Lung (tissue), 11 donors: ENCODE measurements at regions not wholly inside any gene's neighbourhood (a gene's known extent, or its start where the extent isn't known, plus 50 kb on each side); places are given as distances from the start of the nearest gene placed in this dataset.

Source experiments
- ATAC-seq: fragments of 200-7000 bp; cut with Tn5 transposase; one replicate; pipeline ENCODE4 v1.9.1; 2020; ENCODE audit warnings: moderate number of reproducible peaks; ENCODE audit not compliant: insufficient read depth, low FRiP score
- DNase-seq, 3 donors: peaks; one replicate each; pipeline ENCODE4 v3.0.0-alpha.2; 2013 to 2017
- H3K27ac ChIP-seq, 2 donors: one replicate each; pipeline ENCODE4 v1.5.1; 2013; ENCODE audit warnings: mild to moderate bottlenecking in 2 of 2, moderate library complexity in 2 of 2, control low read depth in 1 of 2, inconsistent platforms in 1 of 2, low read depth in 1 of 2, low read length in 1 of 2
- H3K27me3 ChIP-seq, 3 donors: one replicate each; pipeline ENCODE4 v1.5.1; 2013; ENCODE audit warnings: low read length in 2 of 3; ENCODE audit not compliant: control insufficient read depth in 3 of 3, insufficient read depth in 3 of 3
- H3K36me3 ChIP-seq, 4 donors: one replicate each; pipeline ENCODE4 v1.5.1; 2013; ENCODE audit warnings: low read length in 4 of 4, mild to moderate bottlenecking in 1 of 4, moderate library complexity in 1 of 4; ENCODE audit not compliant: control insufficient read depth in 4 of 4, insufficient read depth in 4 of 4
- H3K4me1 ChIP-seq, 5 donors: one replicate each; pipeline ENCODE4 v1.5.1; 2013; ENCODE audit warnings: low read length in 5 of 5, mild to moderate bottlenecking in 2 of 5, moderate library complexity in 1 of 5; ENCODE audit not compliant: control insufficient read depth in 5 of 5, insufficient read depth in 5 of 5
- H3K4me3 ChIP-seq: one replicate; pipeline ENCODE4 v1.5.1; 2013; ENCODE audit warnings: mild to moderate bottlenecking, control low read depth, moderate library complexity
- H3K9ac ChIP-seq, 2 donors: one replicate each; pipeline ENCODE4 v1.5.1; 2013; ENCODE audit warnings: low read length in 2 of 2, control low read depth in 1 of 2; ENCODE audit not compliant: insufficient read depth in 1 of 2
- H3K9me3 ChIP-seq, 4 donors: one replicate each; pipeline ENCODE4 v1.5.1; 2013; ENCODE audit warnings: low read length in 3 of 4, mild to moderate bottlenecking in 1 of 4, moderate library complexity in 1 of 4; ENCODE audit not compliant: control insufficient read depth in 4 of 4, insufficient read depth in 3 of 4
- CTCF ChIP-seq: IDR thresholded peaks from 2 replicates; pipeline ENCODE4 v1.5.1; 2012; ENCODE audit warnings: mild to moderate bottlenecking; ENCODE audit errors: control extremely low read depth, extremely low read depth
- WGBS, 2 donors: extraction: QIAGEN DNeasy Blood & Tissue Kit; methylation state at CpG; one replicate each; pipeline ENCODE4 v1.1.7; 2013; 5-methylcytosine and 5-hydroxymethylcytosine counted together
- donor health status: control.
- donor health status: control.
- donor health status: Bipolar disorder and iron deficiency.
- donor health status: healthy.
- donor health status: DM: yes; HTN: yes; CAD: no.

GRCh38 chr1:4532656-4533055, 121.8 kb upstream of the AJAP1 start:
- no peaks in the 10 kb centered on the region for H3K4me1 ChIP-seq
- no peak for TF ChIP-seq CTCF
- 95 to 96% methylated on average over 4 of the region's 4 CpGs for WGBS, 2 donors
- peaks cover 0 to 8% (median 0%) of the 10 kb centered on the region in 4 donors for H3K9me3 ChIP-seq
- no peak overlapping the region for H3K27ac ChIP-seq
- H3K36me3 ChIP-seq: no peaks in the 10 kb centered on the region
- H3K27me3 ChIP-seq: peaks cover 3 to 25% (median 4%) of the 10 kb centered on the region in 3 donors
- H3K4me3 ChIP-seq: no peak overlapping the region
- ATAC-seq: no peak
- no peak for DNase-seq
- H3K9ac ChIP-seq: no peak overlapping the region

GRCh38 chr1:4546911-4547310, 107.5 kb upstream of the AJAP1 start:
- Histone ChIP-seq H3K9ac (no peak overlapping the region), H3K27me3 (peaks cover 0 to 3% (median 0%) of the 10 kb centered on the region in 3 donors), H3K9me3 (peaks cover 0 to 8% (median 0%) of the 10 kb centered on the region in 4 donors), H3K4me1 (no peaks in the 10 kb centered on the region), H3K36me3 (no peaks in the 10 kb centered on the region), H3K27ac (no peak overlapping the region), H3K4me3 (no peak overlapping the region)
- no peak for TF ChIP-seq CTCF
- 87 to 92% methylated on average over 4 of the region's 4 CpGs for WGBS, 2 donors
- DNase-seq (no peak), ATAC-seq (no peak)

- WGBS, 2 donors: 41 to 49% methylated on average over 3 of the region's 3 CpGs
- TF ChIP-seq CTCF: no peak
- ATAC-seq: no peak
These were observed 104.5 kb upstream of the AJAP1 start for GRCh38 chr1:4549930-4550329.

GRCh38 chr1:4550941-4551340, 103.5 kb upstream of the AJAP1 start:
- no peak for DNase-seq
- peaks cover 0 to 5% (median 0%) of the 10 kb centered on the region in 4 donors for H3K9me3 ChIP-seq
- H3K36me3 ChIP-seq: no peaks in the 10 kb centered on the region
- H3K27ac ChIP-seq: no peak overlapping the region
- WGBS, 2 donors: 19 to 23% methylated on average over 2 of the region's 2 CpGs
- ATAC-seq: no peak
- H3K27me3 ChIP-seq: peaks cover 0 to 3% (median 0%) of the 10 kb centered on the region in 3 donors
- no peak for TF ChIP-seq CTCF
- no peaks in the 10 kb centered on the region for H3K4me1 ChIP-seq
- H3K4me3 ChIP-seq: no peak overlapping the region
- no peak overlapping the region for H3K9ac ChIP-seq

More at GRCh38 chr1:4549930-4550329, 104.5 kb upstream of the AJAP1 start:
- Histone ChIP-seq H3K4me3 (no peak overlapping the region), H3K9ac (no peak overlapping the region), H3K27ac (no peak overlapping the region), H3K9me3 (peaks cover 0 to 5% (median 0%) of the 10 kb centered on the region in 4 donors), H3K27me3 (peaks cover 0 to 3% (median 0%) of the 10 kb centered on the region in 3 donors), H3K4me1 (no peaks in the 10 kb centered on the region), H3K36me3 (no peaks in the 10 kb centered on the region)
- peak in 2 of 3 donors; percentile 20 to 34 for DNase-seq
